ENCODE measurements at regions not wholly inside any gene's neighbourhood (a gene's known extent, or its start where the extent isn't known, plus 50 kb on each side); places are given as distances from the start of the nearest gene placed in this dataset.

- H3K4me3 ChIP-seq (ENCODE audit: insufficient read length, low read depth): no peak overlapping the region
- no peaks in the 10 kb centered on the region for H3K36me3 ChIP-seq (ENCODE audit: insufficient read depth, insufficient read length, low read length)
- no peaks in the 10 kb centered on the region for H3K4me1 ChIP-seq (ENCODE audit: insufficient read depth, insufficient read length)
- H3K9me3 ChIP-seq (ENCODE audit: insufficient read depth, low read length): no peaks in the 10 kb centered on the region
- TF ChIP-seq ZNF274 (IDR thresholded peaks at IDR 0.05; ENCODE audit: low read depth, low read length) (no peak), SUZ12 (IDR thresholded peaks at IDR 0.05; ENCODE audit: extremely low read depth, insufficient read depth, insufficient read length) (no peak), YY1 (IDR thresholded peaks at IDR 0.05; ENCODE audit: insufficient read depth, insufficient read length) (no peak)
- no peak overlapping the region for H3K9ac ChIP-seq (ENCODE audit: insufficient read length, low read depth)
- no peaks in the 10 kb centered on the region for H3K27me3 ChIP-seq (ENCODE audit: insufficient read depth, insufficient read length)
- no peak for DNase-seq (ENCODE audit: low read depth, low spot score)
Measured at GRCh38 chr13:80047406-80047805, 293.5 kb downstream of the SPRY2 start.

- Histone ChIP-seq H3K27me3 (ENCODE audit: insufficient read depth, insufficient read length) (no peaks in the 10 kb centered on the region), H3K4me3 (ENCODE audit: insufficient read length, low read depth) (no peak overlapping the region), H3K9ac (ENCODE audit: insufficient read length, low read depth) (no peak overlapping the region), H3K4me1 (ENCODE audit: insufficient read depth, insufficient read length) (no peaks in the 10 kb centered on the region), H3K36me3 (ENCODE audit: insufficient read depth, insufficient read length, low read length) (no peaks in the 10 kb centered on the region), H3K9me3 (ENCODE audit: insufficient read depth, low read length) (no peaks in the 10 kb centered on the region)
- TF ChIP-seq SUZ12 (IDR thresholded peaks at IDR 0.05; ENCODE audit: extremely low read depth, insufficient read depth, insufficient read length) (no peak), YY1 (IDR thresholded peaks at IDR 0.05; ENCODE audit: insufficient read depth, insufficient read length) (no peak), ZNF274 (IDR thresholded peaks at IDR 0.05; ENCODE audit: low read depth, low read length) (no peak)
- no peak for DNase-seq (ENCODE audit: low read depth, low spot score)
Measured at GRCh38 chr13:80040981-80041317, 300.0 kb downstream of the SPRY2 start.

- no peaks in the 10 kb centered on the region for H3K27me3 ChIP-seq (ENCODE audit: insufficient read depth, insufficient read length)
- H3K4me1 ChIP-seq (ENCODE audit: insufficient read depth, insufficient read length): no peaks in the 10 kb centered on the region
- H3K36me3 ChIP-seq (ENCODE audit: insufficient read depth, insufficient read length, low read length): no peaks in the 10 kb centered on the region
- no peak overlapping the region for H3K4me3 ChIP-seq (ENCODE audit: insufficient read length, low read depth)
- no peak for DNase-seq (ENCODE audit: low read depth, low spot score)
- TF ChIP-seq ZNF274 (IDR thresholded peaks at IDR 0.05; ENCODE audit: low read depth, low read length) (no peak), SUZ12 (IDR thresholded peaks at IDR 0.05; ENCODE audit: extremely low read depth, insufficient read depth, insufficient read length) (no peak)
- no peak overlapping the region for H3K9ac ChIP-seq (ENCODE audit: insufficient read length, low read depth)
- H3K9me3 ChIP-seq (ENCODE audit: insufficient read depth, low read length): no peaks in the 10 kb centered on the region
Measured at GRCh38 chr13:80040196-80040980, 300.5 kb downstream of the SPRY2 start.

- TF ChIP-seq ZNF274 (IDR thresholded peaks at IDR 0.05; ENCODE audit: low read depth, low read length) (no peak), YY1 (IDR thresholded peaks at IDR 0.05; ENCODE audit: insufficient read depth, insufficient read length) (no peak)
- Histone ChIP-seq H3K4me3 (ENCODE audit: insufficient read length, low read depth) (no peak overlapping the region), H3K4me1 (ENCODE audit: insufficient read depth, insufficient read length) (no peaks in the 10 kb centered on the region), H3K9ac (ENCODE audit: insufficient read length, low read depth) (no peak overlapping the region), H3K9me3 (ENCODE audit: insufficient read depth, low read length) (no peaks in the 10 kb centered on the region), H3K27me3 (ENCODE audit: insufficient read depth, insufficient read length) (no peaks in the 10 kb centered on the region), H3K36me3 (ENCODE audit: insufficient read depth, insufficient read length, low read length) (no peaks in the 10 kb centered on the region)
- no peak for DNase-seq (ENCODE audit: low read depth, low spot score)
Measured at GRCh38 chr13:80039000-80039399, 301.9 kb downstream of the SPRY2 start.

GRCh38 chr13:80038371-80038770, 302.6 kb downstream of the SPRY2 start:
- no peaks in the 10 kb centered on the region for H3K36me3 ChIP-seq (ENCODE audit: insufficient read depth, insufficient read length, low read length)
- H3K9ac ChIP-seq (ENCODE audit: insufficient read length, low read depth): no peak overlapping the region
- H3K4me3 ChIP-seq (ENCODE audit: insufficient read length, low read depth): no peak overlapping the region
- no peaks in the 10 kb centered on the region for H3K9me3 ChIP-seq (ENCODE audit: insufficient read depth, low read length)
- TF ChIP-seq SUZ12 (IDR thresholded peaks at IDR 0.05; ENCODE audit: extremely low read depth, insufficient read depth, insufficient read length) (no peak), YY1 (IDR thresholded peaks at IDR 0.05; ENCODE audit: insufficient read depth, insufficient read length) (no peak), ZNF274 (IDR thresholded peaks at IDR 0.05; ENCODE audit: low read depth, low read length) (no peak)
- no peaks in the 10 kb centered on the region for H3K4me1 ChIP-seq (ENCODE audit: insufficient read depth, insufficient read length)
- DNase-seq (ENCODE audit: low read depth, low spot score): no peak
- no peaks in the 10 kb centered on the region for H3K27me3 ChIP-seq (ENCODE audit: insufficient read depth, insufficient read length)

GRCh38 chr13:80037505-80037888, 303.4 kb downstream of the SPRY2 start:
- no peak for DNase-seq (ENCODE audit: low read depth, low spot score)
- Histone ChIP-seq H3K4me1 (ENCODE audit: insufficient read depth, insufficient read length) (no peaks in the 10 kb centered on the region), H3K27me3 (ENCODE audit: insufficient read depth, insufficient read length) (no peaks in the 10 kb centered on the region), H3K36me3 (ENCODE audit: insufficient read depth, insufficient read length, low read length) (no peaks in the 10 kb centered on the region), H3K9me3 (ENCODE audit: insufficient read depth, low read length) (no peaks in the 10 kb centered on the region), H3K4me3 (ENCODE audit: insufficient read length, low read depth) (no peak overlapping the region), H3K9ac (ENCODE audit: insufficient read length, low read depth) (no peak overlapping the region)
- TF ChIP-seq YY1 (IDR thresholded peaks at IDR 0.05; ENCODE audit: insufficient read depth, insufficient read length) (no peak), SUZ12 (IDR thresholded peaks at IDR 0.05; ENCODE audit: extremely low read depth, insufficient read depth, insufficient read length) (no peak), ZNF274 (IDR thresholded peaks at IDR 0.05; ENCODE audit: low read depth, low read length) (no peak)

GRCh38 chr13:80036845-80037504, 304.0 kb downstream of the SPRY2 start:
- no peak for DNase-seq (ENCODE audit: low read depth, low spot score)
- H3K4me3 ChIP-seq (ENCODE audit: insufficient read length, low read depth): no peak overlapping the region
- H3K27me3 ChIP-seq (ENCODE audit: insufficient read depth, insufficient read length): no peaks in the 10 kb centered on the region
- no peaks in the 10 kb centered on the region for H3K36me3 ChIP-seq (ENCODE audit: insufficient read depth, insufficient read length, low read length)
- H3K9ac ChIP-seq (ENCODE audit: insufficient read length, low read depth): no peak overlapping the region
- no peak for TF ChIP-seq YY1 (IDR thresholded peaks at IDR 0.05; ENCODE audit: insufficient read depth, insufficient read length)
- no peak for TF ChIP-seq ZNF274 (IDR thresholded peaks at IDR 0.05; ENCODE audit: low read depth, low read length)
- TF ChIP-seq SUZ12 (IDR thresholded peaks at IDR 0.05; ENCODE audit: extremely low read depth, insufficient read depth, insufficient read length): no peak
- no peaks in the 10 kb centered on the region for H3K9me3 ChIP-seq (ENCODE audit: insufficient read depth, low read length)
- no peaks in the 10 kb centered on the region for H3K4me1 ChIP-seq (ENCODE audit: insufficient read depth, insufficient read length)
